ENCODE measurements at regions not wholly inside any gene's neighbourhood (a gene's known extent, or its start where the extent isn't known, plus 50 kb on each side); places are given as distances from the start of the nearest gene placed in this dataset.

DNA sequence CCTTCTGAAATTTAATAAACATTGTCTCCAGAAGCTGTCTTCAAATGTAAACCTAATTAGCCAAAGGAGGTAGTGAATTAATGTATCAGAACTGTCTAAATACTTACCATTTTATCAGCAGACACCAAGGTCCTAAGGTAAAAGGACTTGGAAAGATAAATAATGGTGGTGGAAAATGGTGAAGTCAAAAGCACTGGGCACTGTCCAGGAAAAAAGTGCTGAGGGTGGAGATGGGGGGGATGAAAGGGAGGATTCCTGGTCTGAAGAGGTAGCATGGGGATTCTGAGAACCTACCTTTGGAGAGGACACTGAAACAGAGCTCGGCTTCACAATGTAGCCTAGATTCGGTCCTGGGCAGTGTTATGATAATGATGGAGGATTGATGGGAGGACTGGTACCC is 149.0 kb upstream of the DPH6 start:
- no peak for ATAC-seq
- TF ChIP-seq, protein P1, sequence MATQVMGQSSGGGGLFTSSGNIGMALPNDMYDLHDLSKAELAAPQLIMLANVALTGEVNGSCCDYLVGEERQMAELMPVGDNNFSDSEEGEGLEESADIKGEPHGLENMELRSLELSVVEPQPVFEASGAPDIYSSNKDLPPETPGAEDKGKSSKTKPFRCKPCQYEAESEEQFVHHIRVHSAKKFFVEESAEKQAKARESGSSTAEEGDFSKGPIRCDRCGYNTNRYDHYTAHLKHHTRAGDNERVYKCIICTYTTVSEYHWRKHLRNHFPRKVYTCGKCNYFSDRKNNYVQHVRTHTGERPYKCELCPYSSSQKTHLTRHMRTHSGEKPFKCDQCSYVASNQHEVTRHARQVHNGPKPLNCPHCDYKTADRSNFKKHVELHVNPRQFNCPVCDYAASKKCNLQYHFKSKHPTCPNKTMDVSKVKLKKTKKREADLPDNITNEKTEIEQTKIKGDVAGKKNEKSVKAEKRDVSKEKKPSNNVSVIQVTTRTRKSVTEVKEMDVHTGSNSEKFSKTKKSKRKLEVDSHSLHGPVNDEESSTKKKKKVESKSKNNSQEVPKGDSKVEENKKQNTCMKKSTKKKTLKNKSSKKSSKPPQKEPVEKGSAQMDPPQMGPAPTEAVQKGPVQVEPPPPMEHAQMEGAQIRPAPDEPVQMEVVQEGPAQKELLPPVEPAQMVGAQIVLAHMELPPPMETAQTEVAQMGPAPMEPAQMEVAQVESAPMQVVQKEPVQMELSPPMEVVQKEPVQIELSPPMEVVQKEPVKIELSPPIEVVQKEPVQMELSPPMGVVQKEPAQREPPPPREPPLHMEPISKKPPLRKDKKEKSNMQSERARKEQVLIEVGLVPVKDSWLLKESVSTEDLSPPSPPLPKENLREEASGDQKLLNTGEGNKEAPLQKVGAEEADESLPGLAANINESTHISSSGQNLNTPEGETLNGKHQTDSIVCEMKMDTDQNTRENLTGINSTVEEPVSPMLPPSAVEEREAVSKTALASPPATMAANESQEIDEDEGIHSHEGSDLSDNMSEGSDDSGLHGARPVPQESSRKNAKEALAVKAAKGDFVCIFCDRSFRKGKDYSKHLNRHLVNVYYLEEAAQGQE (IDR thresholded peaks at IDR 0.05; ENCODE audit: insufficient read depth in 1 of 2, low read depth in 2 of 2, low read length in 1 of 2), result no peak
- TF ChIP-seq POLR2AphosphoS5 (IDR thresholded peaks at IDR 0.05; ENCODE audit: low read depth, low read length) (no peak), SIN3A (IDR thresholded peaks at IDR 0.05; ENCODE audit: borderline replicate concordance, insufficient read depth, low read depth, low read length) (no peak), TCF7L2 (IDR thresholded peaks at IDR 0.05; ENCODE audit: low read depth, low read length) (no peak)
- TF ChIP-seq, protein P2, sequence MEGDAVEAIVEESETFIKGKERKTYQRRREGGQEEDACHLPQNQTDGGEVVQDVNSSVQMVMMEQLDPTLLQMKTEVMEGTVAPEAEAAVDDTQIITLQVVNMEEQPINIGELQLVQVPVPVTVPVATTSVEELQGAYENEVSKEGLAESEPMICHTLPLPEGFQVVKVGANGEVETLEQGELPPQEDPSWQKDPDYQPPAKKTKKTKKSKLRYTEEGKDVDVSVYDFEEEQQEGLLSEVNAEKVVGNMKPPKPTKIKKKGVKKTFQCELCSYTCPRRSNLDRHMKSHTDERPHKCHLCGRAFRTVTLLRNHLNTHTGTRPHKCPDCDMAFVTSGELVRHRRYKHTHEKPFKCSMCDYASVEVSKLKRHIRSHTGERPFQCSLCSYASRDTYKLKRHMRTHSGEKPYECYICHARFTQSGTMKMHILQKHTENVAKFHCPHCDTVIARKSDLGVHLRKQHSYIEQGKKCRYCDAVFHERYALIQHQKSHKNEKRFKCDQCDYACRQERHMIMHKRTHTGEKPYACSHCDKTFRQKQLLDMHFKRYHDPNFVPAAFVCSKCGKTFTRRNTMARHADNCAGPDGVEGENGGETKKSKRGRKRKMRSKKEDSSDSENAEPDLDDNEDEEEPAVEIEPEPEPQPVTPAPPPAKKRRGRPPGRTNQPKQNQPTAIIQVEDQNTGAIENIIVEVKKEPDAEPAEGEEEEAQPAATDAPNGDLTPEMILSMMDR (IDR thresholded peaks at IDR 0.05), result no peak
- intact Hi-C loops (cut with micrococcal nuclease; ENCODE audit: unreplicated experiment) (no loop called here), in situ Hi-C loops (cut with HindIII; ENCODE audit: low pct_unique_long_range_greater_than_20kb, low sequenced_read_pairs) (no loop called here)
- no peaks in the 10 kb centered on the region for H3K27me3 ChIP-seq (ENCODE audit: control insufficient read depth, insufficient read depth, low read length)
- H3K4me1 ChIP-seq (ENCODE audit: control insufficient read depth, insufficient read depth, low read length), result no peaks in the 10 kb centered on the region
- H3K36me3 ChIP-seq (ENCODE audit: control insufficient read depth, insufficient read depth, low read length), result no peaks in the 10 kb centered on the region
- CTCF ChIA-PET, result no interaction called here
- POLR2A ChIA-PET, result no interaction called here
- H3K4me3 ChIP-seq (ENCODE audit: low read depth in 2 of 2, low read length in 2 of 2), result no peak overlapping the region
- no peaks in the 10 kb centered on the region for H3K9me3 ChIP-seq (ENCODE audit: control insufficient read depth, insufficient read depth, low read depth, low read length)
- BruUV-seq (replicated peaks), result no TSS peak
- H3K27ac ChIP-seq (ENCODE audit: low read length), result no peak overlapping the region
- no peak for DNase-seq (ENCODE audit: low read depth, low spot score)

DNA sequence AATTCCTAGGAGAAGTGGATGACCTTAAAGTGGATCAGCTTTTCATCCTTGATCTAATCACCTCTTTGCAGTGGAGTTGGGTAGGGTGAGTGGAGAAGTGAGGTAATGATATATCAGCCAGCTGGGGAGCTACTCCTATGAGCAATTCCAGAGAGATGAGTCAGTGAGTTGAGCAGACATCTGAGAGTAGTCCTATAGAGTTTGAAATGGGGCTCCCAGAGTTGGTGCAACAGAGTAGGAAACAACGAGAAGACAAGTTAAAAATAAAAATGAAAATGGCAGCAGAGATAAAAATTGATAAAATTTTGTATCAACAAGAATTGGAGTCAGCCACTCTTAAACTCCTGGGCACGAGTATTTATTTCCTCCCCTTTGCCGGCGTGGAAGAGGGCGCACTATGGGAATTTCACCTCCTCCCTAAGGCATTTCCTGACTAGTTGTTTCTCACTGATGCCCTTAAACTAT is 150.8 kb upstream of the DPH6 start:
- in situ Hi-C loops (cut with HindIII; ENCODE audit: low pct_unique_long_range_greater_than_20kb, low sequenced_read_pairs), result no loop called here
- Histone ChIP-seq H3K9me3 (ENCODE audit: control insufficient read depth, insufficient read depth, low read depth, low read length) (no peaks in the 10 kb centered on the region), H3K4me1 (ENCODE audit: control insufficient read depth, insufficient read depth, low read length) (no peaks in the 10 kb centered on the region), H3K27ac (ENCODE audit: low read length) (no peak overlapping the region), H3K36me3 (ENCODE audit: control insufficient read depth, insufficient read depth, low read length) (no peaks in the 10 kb centered on the region), H3K27me3 (ENCODE audit: control insufficient read depth, insufficient read depth, low read length) (no peaks in the 10 kb centered on the region), H3K4me3 (ENCODE audit: low read depth in 2 of 2, low read length in 2 of 2) (no peak overlapping the region)
- no peak for ATAC-seq
- ChIA-PET CTCF (no interaction called here), POLR2A (no interaction called here)
- TF ChIP-seq SIN3A (IDR thresholded peaks at IDR 0.05; ENCODE audit: borderline replicate concordance, insufficient read depth, low read depth, low read length) (no peak), POLR2AphosphoS5 (IDR thresholded peaks at IDR 0.05; ENCODE audit: low read depth, low read length) (no peak), TCF7L2 (IDR thresholded peaks at IDR 0.05; ENCODE audit: low read depth, low read length) (no peak)
- TF ChIP-seq, protein P2 (IDR thresholded peaks at IDR 0.05), result no peak
- TF ChIP-seq, protein P1 (IDR thresholded peaks at IDR 0.05; ENCODE audit: insufficient read depth in 1 of 2, low read depth in 2 of 2, low read length in 1 of 2), result no peak
- no peak for DNase-seq (ENCODE audit: low read depth, low spot score)
- no TSS peak for BruUV-seq (replicated peaks)
- intact Hi-C loops (cut with micrococcal nuclease; ENCODE audit: unreplicated experiment), result no loop called here

Measured in Panc1 (cell line).